ENCODE measurements at regions not wholly inside any gene's neighbourhood (a gene's known extent, or its start where the extent isn't known, plus 50 kb on each side); places are given as distances from the start of the nearest gene placed in this dataset.
"Not testable (repeated sequence)": the region's sequence is repeated elsewhere in the genome, so short reads cannot be mapped to it uniquely, and the experiment has no call there.

DNA sequence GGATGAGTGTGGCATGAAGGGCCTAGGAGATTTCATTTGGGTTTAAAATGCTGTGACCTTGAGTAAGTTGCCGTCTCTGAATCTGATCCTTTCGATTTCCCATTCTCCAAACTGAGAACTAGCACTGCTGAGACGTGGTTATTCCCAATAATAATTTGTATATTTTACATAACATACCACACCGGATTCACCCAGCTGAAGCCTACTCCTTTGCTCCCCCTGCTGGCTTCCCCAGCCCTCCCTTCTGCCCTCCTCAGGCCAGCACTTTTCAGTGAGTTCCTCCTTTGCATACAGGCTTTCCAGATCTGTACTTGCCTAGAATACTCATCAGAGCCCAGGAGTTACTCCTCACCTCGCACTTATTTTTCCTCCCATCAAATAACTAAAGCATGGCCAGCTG lies 255.1 kb downstream of the OR4F29 start:
- H3K9me3 Mint-ChIP-seq; H3K27ac Mint-ChIP-seq; H3K36me3 Mint-ChIP-seq; ATAC-seq; DNase-seq (ENCODE audit: low spot score in 2 of 2): not testable (repeated sequence)

DNA sequence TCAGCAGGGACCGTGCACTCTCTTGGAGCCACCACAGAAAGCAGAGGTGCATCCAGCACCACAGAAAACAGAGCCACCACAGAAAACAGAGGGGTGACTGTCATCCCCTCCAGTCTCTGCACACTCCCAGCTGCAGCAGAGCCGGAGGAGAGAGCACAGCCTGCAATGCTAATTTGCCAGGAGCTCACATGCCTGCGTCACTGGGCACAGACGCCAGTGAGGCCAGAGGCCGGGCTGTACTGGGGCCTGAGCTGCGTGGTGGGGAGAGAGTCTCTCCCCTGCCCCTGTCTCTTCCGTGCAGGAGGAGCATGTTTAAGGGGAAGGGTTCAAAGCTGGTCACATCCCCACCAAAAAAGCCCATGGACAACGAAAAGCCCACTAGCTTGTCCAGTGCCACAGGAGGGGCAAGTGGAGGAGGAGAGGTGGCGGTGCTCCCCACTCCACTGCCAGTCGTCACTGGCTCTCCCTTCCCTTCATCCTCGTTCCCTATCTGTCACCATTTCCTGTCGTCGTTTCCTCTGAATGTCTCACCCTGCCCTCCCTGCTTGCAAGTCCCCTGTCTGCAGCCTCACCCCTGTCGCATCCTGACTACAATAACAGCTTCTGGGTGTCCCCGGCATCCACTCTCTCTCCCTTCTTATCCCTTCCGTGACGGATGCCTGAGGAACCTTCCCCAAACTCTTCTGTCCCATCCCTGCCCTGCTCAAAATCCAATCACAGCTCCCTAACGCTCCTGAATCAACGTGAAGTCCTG lies 260.0 kb downstream of the OR4F29 start:
- ATAC-seq, H3K27ac Mint-ChIP-seq, H3K9me3 Mint-ChIP-seq, H3K36me3 Mint-ChIP-seq: not testable (repeated sequence)
- DNase-seq (ENCODE audit: low spot score in 2 of 2) = peak in 1 of 2 donors; percentile 3

GRCh38 chr1:190678-191077 lies 260.8 kb downstream of the OR4F29 start:
- not testable (repeated sequence) for ATAC-seq; DNase-seq (ENCODE audit: low spot score in 2 of 2); H3K27ac Mint-ChIP-seq; H3K36me3 Mint-ChIP-seq; H3K9me3 Mint-ChIP-seq

DNA sequence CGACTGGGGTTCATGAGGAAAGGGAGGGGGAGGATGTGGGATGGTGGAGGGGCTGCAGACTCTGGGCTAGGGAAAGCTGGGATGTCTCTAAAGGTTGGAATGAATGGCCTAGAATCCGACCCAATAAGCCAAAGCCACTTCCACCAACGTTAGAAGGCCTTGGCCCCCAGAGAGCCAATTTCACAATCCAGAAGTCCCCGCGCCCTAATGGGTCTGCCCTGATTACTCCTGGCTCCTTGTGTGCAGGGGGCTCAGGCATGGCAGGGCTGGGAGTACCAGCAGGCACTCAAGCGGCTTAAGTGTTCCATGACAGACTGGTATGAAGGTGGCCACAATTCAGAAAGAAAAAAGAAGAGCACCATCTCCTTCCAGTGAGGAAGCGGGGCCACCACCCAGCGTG lies 261.6 kb downstream of the OR4F29 start:
- ATAC-seq; H3K27ac Mint-ChIP-seq; H3K36me3 Mint-ChIP-seq; DNase-seq (ENCODE audit: low spot score in 2 of 2); H3K9me3 Mint-ChIP-seq: not testable (repeated sequence)

DNA sequence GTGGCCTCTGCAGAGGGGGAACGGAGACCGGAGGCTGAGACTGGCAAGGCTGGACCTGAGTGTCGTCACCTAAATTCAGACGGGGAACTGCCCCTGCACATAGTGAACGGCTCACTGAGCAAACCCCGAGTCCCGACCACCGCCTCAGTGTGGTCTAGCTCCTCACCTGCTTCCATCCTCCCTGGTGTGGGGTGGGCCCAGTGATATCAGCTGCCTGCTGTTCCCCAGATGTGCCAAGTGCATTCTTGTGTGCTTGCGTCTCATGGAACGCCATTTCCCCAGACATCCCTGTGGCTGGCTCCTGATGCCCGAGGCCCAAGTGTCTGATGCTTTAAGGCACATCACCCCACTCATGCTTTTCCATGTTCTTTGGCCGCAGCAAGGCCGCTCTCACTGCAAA lies 262.2 kb downstream of the OR4F29 start:
- H3K27ac Mint-ChIP-seq; ATAC-seq; H3K36me3 Mint-ChIP-seq; H3K9me3 Mint-ChIP-seq; DNase-seq (ENCODE audit: low spot score in 2 of 2): not testable (repeated sequence)

- not testable (repeated sequence) for H3K9me3 Mint-ChIP-seq; ATAC-seq; H3K27ac Mint-ChIP-seq; H3K36me3 Mint-ChIP-seq; DNase-seq (ENCODE audit: low spot score in 2 of 2)
These were observed 264.2 kb downstream of the OR4F29 start for GRCh38 chr1:187298-187697.

- not testable (repeated sequence) for DNase-seq (ENCODE audit: low spot score in 2 of 2); ATAC-seq; H3K27ac Mint-ChIP-seq; H3K9me3 Mint-ChIP-seq; H3K36me3 Mint-ChIP-seq
These were observed 264.8 kb downstream of the OR4F29 start for GRCh38 chr1:186691-187131.

- DNase-seq (ENCODE audit: low spot score in 2 of 2); H3K9me3 Mint-ChIP-seq; H3K36me3 Mint-ChIP-seq: not testable (repeated sequence)
These were observed 265.3 kb downstream of the OR4F29 start for GRCh38 chr1:186223-186622.

GRCh38 chr1:185526-185925 lies 266.0 kb downstream of the OR4F29 start:
- not testable (repeated sequence) for DNase-seq (ENCODE audit: low spot score in 2 of 2); H3K27ac Mint-ChIP-seq; ATAC-seq; H3K9me3 Mint-ChIP-seq; H3K36me3 Mint-ChIP-seq

More at GRCh38 chr1:186223-186622, 265.3 kb downstream of the OR4F29 start:
- not testable (repeated sequence) for H3K27ac Mint-ChIP-seq, ATAC-seq

DNA sequence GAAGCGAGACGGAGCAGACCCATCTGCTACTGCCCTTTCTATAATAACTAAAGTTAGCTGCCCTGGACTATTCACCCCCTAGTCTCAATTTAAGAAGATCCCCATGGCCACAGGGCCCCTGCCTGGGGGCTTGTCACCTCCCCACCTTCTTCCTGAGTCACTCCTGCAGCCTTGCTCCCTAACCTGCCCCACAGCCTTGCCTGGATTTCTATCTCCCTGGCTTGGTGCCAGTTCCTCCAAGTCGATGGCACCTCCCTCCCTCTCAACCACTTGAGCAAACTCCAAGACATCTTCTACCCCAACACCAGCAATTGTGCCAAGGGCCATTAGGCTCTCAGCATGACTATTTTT lies 267.2 kb downstream of the OR4F29 start:
- H3K9me3 Mint-ChIP-seq; H3K36me3 Mint-ChIP-seq; DNase-seq (ENCODE audit: low spot score in 2 of 2); ATAC-seq: not testable (repeated sequence)
- H3K27ac Mint-ChIP-seq = peak overlapping the region in 1 of 2 donors; percentile 44

DNA sequence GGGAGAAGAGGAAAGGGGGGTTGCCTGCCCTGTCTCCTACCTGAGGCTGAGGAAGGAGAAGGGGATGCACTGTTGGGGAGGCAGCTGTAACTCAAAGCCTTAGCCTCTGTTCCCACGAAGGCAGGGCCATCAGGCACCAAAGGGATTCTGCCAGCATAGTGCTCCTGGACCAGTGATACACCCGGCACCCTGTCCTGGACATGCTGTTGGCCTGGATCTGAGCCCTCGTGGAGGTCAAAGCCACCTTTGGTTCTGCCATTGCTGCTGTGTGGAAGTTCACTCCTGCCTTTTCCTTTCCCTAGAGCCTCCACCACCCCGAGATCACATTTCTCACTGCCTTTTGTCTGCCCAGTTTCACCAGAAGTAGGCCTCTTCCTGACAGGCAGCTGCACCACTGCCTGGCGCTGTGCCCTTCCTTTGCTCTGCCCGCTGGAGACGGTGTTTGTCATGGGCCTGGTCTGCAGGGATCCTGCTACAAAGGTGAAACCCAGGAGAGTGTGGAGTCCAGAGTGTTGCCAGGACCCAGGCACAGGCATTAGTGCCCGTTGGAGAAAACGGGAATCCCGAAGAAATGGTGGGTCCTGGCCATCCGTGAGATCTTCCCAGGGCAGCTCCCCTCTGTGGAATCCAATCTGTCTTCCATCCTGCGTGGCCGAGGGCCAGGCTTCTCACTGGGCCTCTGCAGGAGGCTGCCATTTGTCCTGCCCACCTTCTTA lies 267.7 kb downstream of the OR4F29 start:
- not testable (repeated sequence) for DNase-seq (ENCODE audit: low spot score in 2 of 2); ATAC-seq; H3K9me3 Mint-ChIP-seq; H3K36me3 Mint-ChIP-seq; H3K27ac Mint-ChIP-seq

GRCh38 chr1:183081-183480 lies 268.4 kb downstream of the OR4F29 start:
- not testable (repeated sequence) for H3K36me3 Mint-ChIP-seq; H3K9me3 Mint-ChIP-seq; H3K27ac Mint-ChIP-seq; DNase-seq (ENCODE audit: low spot score in 2 of 2); ATAC-seq

DNA sequence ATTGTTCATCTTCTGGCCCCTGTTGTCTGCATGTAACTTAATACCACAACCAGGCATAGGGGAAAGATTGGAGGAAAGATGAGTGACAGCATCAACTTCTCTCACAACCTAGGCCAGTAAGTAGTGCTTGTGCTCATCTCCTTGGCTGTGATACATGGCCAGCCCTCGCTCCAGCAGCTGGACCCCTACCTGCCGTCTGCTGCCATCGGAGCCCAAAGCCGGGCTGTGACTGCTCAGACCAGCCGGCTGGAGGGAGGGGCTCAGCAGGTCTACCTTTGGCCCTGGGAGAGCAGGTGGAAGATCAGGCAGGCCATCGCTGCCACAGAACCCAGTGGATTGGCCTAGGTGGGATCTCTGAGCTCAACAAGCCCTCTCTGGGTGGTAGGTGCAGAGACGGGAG lies 268.8 kb downstream of the OR4F29 start:
- H3K27ac Mint-ChIP-seq; H3K9me3 Mint-ChIP-seq; ATAC-seq; DNase-seq (ENCODE audit: low spot score in 2 of 2); H3K36me3 Mint-ChIP-seq: not testable (repeated sequence)

DNA sequence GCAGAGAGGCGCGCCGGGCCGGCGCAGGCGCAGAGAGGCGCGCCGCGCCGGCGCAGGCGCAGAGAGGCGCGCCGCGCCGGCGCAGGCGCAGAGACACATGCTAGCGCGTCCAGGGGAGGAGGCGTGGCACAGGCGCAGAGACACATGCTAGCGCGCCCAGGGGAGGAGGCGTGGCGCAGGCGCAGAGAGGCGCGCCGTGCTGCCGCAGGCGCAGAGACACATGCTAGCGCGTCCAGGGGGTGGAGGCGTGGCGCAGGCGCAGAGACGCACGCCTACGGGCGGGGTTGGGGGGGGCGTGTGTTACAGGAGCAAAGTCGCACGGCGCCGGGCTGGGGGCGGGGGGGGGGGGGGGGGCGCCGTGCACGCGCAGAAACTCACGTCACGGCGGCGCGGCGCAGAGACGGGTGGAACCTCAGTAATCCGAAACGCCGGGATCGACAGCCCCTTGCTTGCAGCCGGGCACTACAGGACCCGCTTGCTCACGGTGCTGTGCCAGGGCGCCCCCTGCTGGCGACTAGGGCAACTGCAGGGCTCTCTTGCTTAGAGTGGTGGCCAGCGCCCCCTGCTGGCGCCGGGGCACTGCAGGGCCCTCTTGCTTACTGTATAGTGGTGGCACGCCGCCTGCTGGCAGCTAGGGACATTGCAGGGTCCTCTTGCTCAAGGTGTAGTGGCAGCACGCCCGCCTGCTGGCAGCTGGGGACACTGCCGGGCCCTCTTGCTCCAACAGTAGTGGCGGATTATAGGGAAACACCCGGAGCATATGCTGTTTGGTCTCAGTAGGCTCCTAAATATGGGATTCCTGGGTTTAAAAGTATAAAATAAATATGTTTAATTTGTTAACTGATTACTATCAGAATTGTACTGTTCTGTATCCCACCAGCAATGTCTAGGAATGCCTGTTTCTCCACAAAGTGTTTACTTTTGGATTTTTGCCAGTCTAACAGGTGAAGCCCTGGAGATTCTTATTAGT lies 269.9 kb downstream of the OR4F29 start:
- H3K27ac Mint-ChIP-seq, H3K36me3 Mint-ChIP-seq, H3K9me3 Mint-ChIP-seq: not testable (repeated sequence)
- DNase-seq (ENCODE audit: low spot score in 2 of 2) = peak; percentile 36 to 71
- ATAC-seq = peak; percentile 43 to 73

DNA sequence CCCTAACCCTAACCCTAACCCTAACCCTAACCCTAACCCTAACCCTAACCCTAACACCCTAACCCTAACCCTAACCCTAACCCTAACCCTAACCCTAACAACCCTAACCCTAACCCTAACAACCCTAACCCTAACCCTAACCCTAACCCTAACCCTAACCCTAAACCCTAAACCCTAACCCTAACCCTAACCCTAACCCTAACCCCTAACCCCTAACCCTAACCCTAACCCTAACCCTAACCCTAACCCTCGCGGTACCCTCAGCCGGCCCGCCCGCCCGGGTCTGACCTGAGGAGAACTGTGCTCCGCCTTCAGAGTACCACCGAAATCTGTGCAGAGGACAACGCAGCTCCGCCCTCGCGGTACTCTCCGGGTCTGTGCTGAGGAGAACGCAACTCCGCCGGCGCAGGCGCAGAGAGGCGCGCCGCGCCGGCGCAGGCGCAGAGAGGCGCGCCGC lies 270.7 kb downstream of the OR4F29 start:
- not testable (repeated sequence) for H3K9me3 Mint-ChIP-seq; H3K36me3 Mint-ChIP-seq; DNase-seq (ENCODE audit: low spot score in 2 of 2); H3K27ac Mint-ChIP-seq
- peak; percentile 24 to 56 for ATAC-seq

DNA sequence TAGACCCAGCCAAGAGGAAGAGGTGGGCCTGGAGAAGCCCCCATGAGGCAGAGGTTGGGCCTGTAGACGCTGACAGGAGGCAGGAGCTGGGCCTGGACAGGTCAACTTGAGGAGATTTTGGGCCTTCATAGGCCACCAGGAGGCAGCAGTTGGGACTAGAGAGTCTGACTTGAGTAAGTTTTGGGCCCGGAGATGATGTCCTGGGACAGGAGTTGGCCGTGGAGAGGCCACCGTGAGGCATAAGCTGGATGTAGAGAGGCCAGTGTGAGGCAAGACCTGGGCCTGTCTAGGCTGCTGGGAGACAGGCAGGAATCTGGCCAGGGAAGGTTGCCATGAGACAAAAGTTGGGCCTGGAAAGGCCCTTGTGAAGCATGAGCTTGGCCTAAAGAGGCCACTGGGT lies 312.6 kb downstream of the OR4F29 start:
- H3K9me3 Mint-ChIP-seq; H3K27ac Mint-ChIP-seq; ATAC-seq; DNase-seq (ENCODE audit: low spot score in 2 of 2); H3K36me3 Mint-ChIP-seq: not testable (repeated sequence)

- peak in 1 of 2 donors; percentile 11 for DNase-seq (ENCODE audit: low spot score in 2 of 2)
- not testable (repeated sequence) for H3K27ac Mint-ChIP-seq, H3K36me3 Mint-ChIP-seq, H3K9me3 Mint-ChIP-seq, ATAC-seq
These were observed 313.8 kb downstream of the OR4F29 start for GRCh38 chr1:137664-138063.

Measured in activated naive CD4-positive, alpha-beta T cell treated with anti-CD3 and anti-CD28 coated beads, Interleukin-2, amount 50 U/mL, for 72 hours (primary cell).